GM12864 (cell line): ENCODE measurements at regions not wholly inside any gene's neighbourhood (a gene's known extent, or its start where the extent isn't known, plus 50 kb on each side); places are given as distances from the start of the nearest gene placed in this dataset.
"Not testable (repeated sequence)": the region's sequence is repeated elsewhere in the genome, so short reads cannot be mapped to it uniquely, and the experiment has no call there.

Experiments
- DNase-seq: peaks from one replicate; pipeline ENCODE4 v3.0.0-alpha.2; 2011; ENCODE audit warnings: low read depth
- H3K4me3 ChIP-seq: 2 replicates; pipeline ENCODE4 v1.5.1; 2011; ENCODE audit warnings: mild to moderate bottlenecking, low read depth, low read length, control low read depth
- TF ChIP-seq, protein P1 (sequence below): IDR thresholded peaks from 2 replicates; pipeline ENCODE4 v1.5.1; 2011; ENCODE audit warnings: low read depth, mild to moderate bottlenecking, moderate library complexity, low read length, control low read depth, inconsistent platforms; ENCODE audit errors: missing control alignments

- TF ChIP-seq, protein P1, sequence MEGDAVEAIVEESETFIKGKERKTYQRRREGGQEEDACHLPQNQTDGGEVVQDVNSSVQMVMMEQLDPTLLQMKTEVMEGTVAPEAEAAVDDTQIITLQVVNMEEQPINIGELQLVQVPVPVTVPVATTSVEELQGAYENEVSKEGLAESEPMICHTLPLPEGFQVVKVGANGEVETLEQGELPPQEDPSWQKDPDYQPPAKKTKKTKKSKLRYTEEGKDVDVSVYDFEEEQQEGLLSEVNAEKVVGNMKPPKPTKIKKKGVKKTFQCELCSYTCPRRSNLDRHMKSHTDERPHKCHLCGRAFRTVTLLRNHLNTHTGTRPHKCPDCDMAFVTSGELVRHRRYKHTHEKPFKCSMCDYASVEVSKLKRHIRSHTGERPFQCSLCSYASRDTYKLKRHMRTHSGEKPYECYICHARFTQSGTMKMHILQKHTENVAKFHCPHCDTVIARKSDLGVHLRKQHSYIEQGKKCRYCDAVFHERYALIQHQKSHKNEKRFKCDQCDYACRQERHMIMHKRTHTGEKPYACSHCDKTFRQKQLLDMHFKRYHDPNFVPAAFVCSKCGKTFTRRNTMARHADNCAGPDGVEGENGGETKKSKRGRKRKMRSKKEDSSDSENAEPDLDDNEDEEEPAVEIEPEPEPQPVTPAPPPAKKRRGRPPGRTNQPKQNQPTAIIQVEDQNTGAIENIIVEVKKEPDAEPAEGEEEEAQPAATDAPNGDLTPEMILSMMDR = no peak
- H3K4me3 ChIP-seq = no peak overlapping the region
- DNase-seq = no peak
These were observed 1960.8 kb downstream of the PCDH7 start for GRCh38 chr4:32680946-32681345.

DNA sequence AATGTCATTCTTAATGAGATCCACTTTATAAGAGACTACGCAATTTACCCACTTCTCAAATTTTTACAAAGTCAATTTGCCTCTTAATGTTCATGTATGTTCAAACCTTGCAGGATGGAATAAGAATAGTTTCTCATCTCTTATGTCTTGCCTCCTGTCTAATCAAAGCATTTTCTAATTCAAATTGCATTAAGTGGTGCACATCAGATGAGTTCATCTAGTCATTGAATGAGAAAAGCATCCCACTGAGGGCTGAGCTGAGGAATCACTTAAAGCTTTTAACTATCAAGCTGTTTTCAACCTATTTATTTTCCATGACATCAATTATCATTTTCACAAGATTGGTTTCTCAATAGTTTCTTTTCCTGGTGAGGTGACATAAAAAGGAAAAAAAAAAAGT lies 1964.0 kb downstream of the PCDH7 start:
- DNase-seq = no peak
- H3K4me3 ChIP-seq = no peak overlapping the region
- TF ChIP-seq, protein P1 = no peak

DNA sequence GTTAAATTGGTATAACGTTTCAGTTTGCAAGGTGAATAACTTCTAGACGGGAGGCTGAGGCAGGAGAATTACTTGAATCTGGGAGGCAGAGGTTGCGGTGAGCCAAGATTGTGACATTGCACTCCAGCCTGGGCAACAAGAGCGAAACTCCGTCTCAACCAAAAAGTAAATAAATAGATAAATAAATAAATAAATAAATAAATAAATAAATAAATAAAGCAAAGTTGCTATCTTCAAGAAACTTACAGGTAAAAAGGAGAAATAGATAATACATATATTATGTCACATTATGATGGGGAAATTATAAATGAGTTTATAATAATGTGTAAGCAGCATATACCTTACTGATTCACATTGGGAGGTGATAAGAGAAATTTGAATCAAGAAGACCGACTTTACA lies 1966.0 kb downstream of the PCDH7 start:
- no peak for DNase-seq
- H3K4me3 ChIP-seq = no peak overlapping the region
- TF ChIP-seq, protein P1 = no peak

DNA sequence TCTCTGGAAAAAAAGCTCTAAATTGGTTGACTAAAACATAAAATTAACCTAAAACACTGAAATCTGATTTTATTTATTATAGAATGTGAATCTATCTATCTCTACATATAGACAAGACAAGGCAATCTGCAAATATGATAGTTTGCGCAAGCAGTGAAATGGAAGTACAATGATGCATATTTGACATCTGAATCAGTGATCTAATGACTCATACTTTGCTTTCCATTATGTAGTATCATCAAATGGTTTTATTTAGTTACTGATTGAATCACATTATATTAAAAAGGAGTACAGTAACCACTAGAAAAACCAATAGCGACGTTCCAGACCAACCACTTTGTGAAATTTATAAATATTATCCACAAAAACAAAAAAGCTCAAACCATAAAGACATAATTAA lies 1969.3 kb downstream of the PCDH7 start:
- DNase-seq = no peak
- no peak overlapping the region for H3K4me3 ChIP-seq
- TF ChIP-seq, protein P1 = no peak

DNA sequence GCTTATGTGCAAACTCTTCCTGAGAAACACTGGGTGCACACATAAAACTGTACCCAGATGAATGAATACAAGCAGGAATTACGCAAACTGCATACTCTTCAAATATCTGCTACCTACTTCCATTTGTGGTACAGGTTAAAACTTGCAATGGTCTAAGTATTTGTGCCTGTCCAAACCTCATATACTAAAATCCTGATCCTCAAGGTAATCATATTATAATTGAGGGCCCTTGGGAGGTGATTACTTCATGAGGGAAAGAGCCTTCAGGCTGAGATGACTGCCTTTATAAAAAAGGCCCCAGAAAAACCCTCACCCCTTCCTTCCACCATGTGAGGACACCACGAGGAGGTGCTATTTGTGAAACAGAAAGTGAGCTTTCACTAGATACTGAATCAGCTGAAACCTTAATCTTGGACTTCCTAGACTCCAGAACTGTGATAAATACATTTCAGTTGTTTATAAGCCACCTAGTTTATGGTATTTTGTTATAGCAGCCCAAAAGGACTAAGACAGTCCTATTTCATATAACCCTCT lies 1977.2 kb downstream of the PCDH7 start:
- no peak for DNase-seq
- TF ChIP-seq, protein P1 = no peak
- H3K4me3 ChIP-seq = no peak overlapping the region

DNA sequence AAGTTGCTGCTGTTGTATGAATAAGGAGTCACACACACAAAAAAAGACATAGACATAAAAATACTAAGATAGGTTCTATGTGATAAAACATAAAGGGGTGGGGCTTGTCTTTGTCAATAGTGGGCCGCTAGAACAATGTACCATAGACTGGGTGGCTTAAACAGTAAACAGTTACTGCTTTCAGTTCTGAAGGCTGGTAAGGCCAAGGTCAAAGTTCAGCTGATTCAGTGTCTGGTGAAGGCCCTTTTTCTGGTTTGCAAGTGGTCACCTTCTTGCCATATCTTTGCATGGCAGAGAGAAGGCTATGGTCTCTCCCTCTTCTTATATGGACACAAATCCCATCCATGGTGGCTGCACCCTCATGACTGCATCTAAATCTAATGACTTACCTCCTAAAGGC lies 1980.7 kb downstream of the PCDH7 start:
- no peak overlapping the region for H3K4me3 ChIP-seq
- TF ChIP-seq, protein P1 = no peak
- no peak for DNase-seq

GRCh38 chr4:32706893-32707292 lies 1986.7 kb downstream of the PCDH7 start:
- DNase-seq = no peak
- TF ChIP-seq, protein P1 = no peak
- no peak overlapping the region for H3K4me3 ChIP-seq

DNA sequence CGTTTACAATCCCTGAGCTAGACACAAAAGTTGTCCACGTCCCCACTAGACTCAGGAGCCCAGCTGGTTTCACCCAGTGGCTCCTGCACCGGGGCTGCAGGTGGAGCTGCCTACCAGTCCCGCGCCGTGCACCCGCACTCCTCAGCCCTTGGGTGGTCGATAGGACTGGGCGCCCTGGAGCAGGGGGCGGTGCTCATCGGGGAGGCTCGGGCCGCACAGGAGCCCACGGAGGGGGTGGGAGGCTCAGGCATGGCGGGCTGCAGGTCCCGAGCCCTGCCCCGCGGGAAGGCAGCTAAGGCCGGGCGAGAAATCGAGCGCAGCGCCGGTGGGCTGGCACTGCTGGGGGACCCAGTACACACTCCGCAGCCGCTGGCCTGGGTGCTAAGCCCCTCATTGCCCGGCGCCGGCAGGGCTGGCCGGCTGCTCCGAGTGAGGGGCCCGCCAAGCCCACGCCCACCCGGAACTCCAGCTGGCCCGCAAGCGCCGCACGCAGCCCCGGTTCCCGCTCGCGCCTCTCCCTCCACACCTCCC lies 1996.0 kb downstream of the PCDH7 start:
- not testable (repeated sequence) for DNase-seq, H3K4me3 ChIP-seq
